Karpas-422 (cell line): ENCODE measurements at regions not wholly inside any gene's neighbourhood (a gene's known extent, or its start where the extent isn't known, plus 50 kb on each side); places are given as distances from the start of the nearest gene placed in this dataset. TPM values are rescaled to one million over a fixed set of nuclear protein-coding genes. Genes with fewer than 3 reads are reported as not detected.

Experiments used
- DNase-seq: peaks from one replicate; pipeline ENCODE4 v3.0.0-alpha.2; 2015
- H2AFZ ChIP-seq: fragments of 200-600 bp; sonication (generic); 2 replicates; pipeline ENCODE4 v1.6.1; 2014; ENCODE audit warnings: antibody characterized with exemption, low read length, mixed read lengths
- H3K27ac ChIP-seq: fragments of 200-600 bp; sonication (generic); 2 replicates; pipeline ENCODE4 v1.5.1; 2014; ENCODE audit warnings: mild to moderate bottlenecking, low read length, moderate library complexity
- H3K27me3 ChIP-seq: fragments of 200-600 bp; sonication (generic); 2 replicates; pipeline ENCODE4 v1.6.1; 2014; ENCODE audit warnings: low read length, mixed read lengths
- H3K36me3 ChIP-seq: fragments of 200-600 bp; sonication (generic); 2 replicates; pipeline ENCODE4 v1.6.1; 2014; ENCODE audit warnings: low read length, mixed read lengths; ENCODE audit not compliant: insufficient read depth
- H3K4me1 ChIP-seq: fragments of 200-600 bp; sonication (generic); 2 replicates; pipeline ENCODE4 v1.6.1; 2014; ENCODE audit warnings: mild to moderate bottlenecking, low read length, mixed read lengths
- H3K4me2 ChIP-seq: fragments of 200-600 bp; sonication (generic); 2 replicates; pipeline ENCODE4 v1.6.1; 2014; ENCODE audit warnings: low read length, low read depth, mild to moderate bottlenecking; ENCODE audit not compliant: poor library complexity, severe bottlenecking
- H3K4me3 ChIP-seq: fragments of 200-600 bp; sonication (generic); 2 replicates; pipeline ENCODE4 v1.5.1; 2014; ENCODE audit warnings: mild to moderate bottlenecking, antibody characterized with exemption, low read length, mixed read lengths
- H3K79me2 ChIP-seq: fragments of 200-600 bp; sonication (generic); 2 replicates; pipeline ENCODE4 v1.6.1; 2014; ENCODE audit warnings: mild to moderate bottlenecking, low read length, mixed read lengths
- H3K9ac ChIP-seq: fragments of 200-600 bp; sonication (generic); 2 replicates; pipeline ENCODE4 v1.6.0; 2014; ENCODE audit warnings: low read length
- H3K9me2 ChIP-seq: fragments of 200-600 bp; sonication (generic), shearing (Covaris generic); replicated peaks from 2 replicates; pipeline ENCODE4 v1.6.0; 2014; ENCODE audit warnings: mild to moderate bottlenecking, low read length, moderate library complexity; ENCODE audit not compliant: insufficient read depth
- H3K9me3 ChIP-seq: fragments of 300-700, 200-600 bp; sonication (generic); 2 replicates; pipeline ENCODE4 v1.6.1; 2014; ENCODE audit warnings: low read length, mixed read lengths
- H4K20me1 ChIP-seq: fragments of 200-600 bp; sonication (generic); 2 replicates; pipeline ENCODE4 v1.6.1; 2014; ENCODE audit warnings: mild to moderate bottlenecking, antibody characterized with exemption, low read length, low read depth; ENCODE audit not compliant: insufficient read depth
- small RNA-seq: library from RNA; depleted of rRNA; stranded (forward); fragments of <200 nt; gene quantifications from one replicate; pipeline ENCODE3, GENCODE V24; 2014

GRCh38 chr12:88432531-88433490, 147.5 kb downstream of the KITLG start:
- Histone ChIP-seq H3K4me3 (no peak overlapping the region), H3K27ac (no peak overlapping the region), H3K9me2 (no peaks in the 10 kb centered on the region), H3K4me1 (no peaks in the 10 kb centered on the region), H3K79me2 (no peaks in the 10 kb centered on the region), H2AFZ (no peak overlapping the region), H3K4me2 (no peak overlapping the region), H3K36me3 (no peaks in the 10 kb centered on the region), H3K27me3 (no peaks in the 10 kb centered on the region), H3K9me3 (no peaks in the 10 kb centered on the region), H4K20me1 (no peaks in the 10 kb centered on the region), H3K9ac (no peak overlapping the region)
- no peak for DNase-seq

- Histone ChIP-seq H3K4me2 (no peak overlapping the region), H3K9ac (no peak overlapping the region), H3K79me2 (no peaks in the 10 kb centered on the region), H3K9me2 (no peaks in the 10 kb centered on the region), H4K20me1 (no peaks in the 10 kb centered on the region), H3K4me1 (no peaks in the 10 kb centered on the region), H3K4me3 (no peak overlapping the region), H2AFZ (no peak overlapping the region), H3K27ac (no peak overlapping the region), H3K36me3 (no peaks in the 10 kb centered on the region), H3K27me3 (no peaks in the 10 kb centered on the region), H3K9me3 (no peaks in the 10 kb centered on the region)
- DNase-seq = no peak
Observed at GRCh38 chr12:88433997-88434703, 146.1 kb downstream of the KITLG start.

- H3K9me3 ChIP-seq = no peaks in the 10 kb centered on the region
- H3K27ac ChIP-seq = no peak overlapping the region
- H3K36me3 ChIP-seq = no peaks in the 10 kb centered on the region
- H2AFZ ChIP-seq = no peak overlapping the region
- no peaks in the 10 kb centered on the region for H4K20me1 ChIP-seq
- no peak for DNase-seq
- H3K9ac ChIP-seq = no peak overlapping the region
- H3K27me3 ChIP-seq = no peaks in the 10 kb centered on the region
- H3K9me2 ChIP-seq = no peaks in the 10 kb centered on the region
- no peak overlapping the region for H3K4me2 ChIP-seq
- H3K4me3 ChIP-seq = no peak overlapping the region
- H3K4me1 ChIP-seq = no peaks in the 10 kb centered on the region
- H3K79me2 ChIP-seq = no peaks in the 10 kb centered on the region
Observed at GRCh38 chr12:88435334-88436076, 144.8 kb downstream of the KITLG start.

- H4K20me1 ChIP-seq = no peaks in the 10 kb centered on the region
- H3K79me2 ChIP-seq = no peaks in the 10 kb centered on the region
- H3K27me3 ChIP-seq = no peaks in the 10 kb centered on the region
- no peak overlapping the region for H3K27ac ChIP-seq
- H2AFZ ChIP-seq = no peak overlapping the region
- no peak overlapping the region for H3K4me3 ChIP-seq
- H3K4me2 ChIP-seq = no peak overlapping the region
- no peaks in the 10 kb centered on the region for H3K9me3 ChIP-seq
- H3K4me1 ChIP-seq = no peaks in the 10 kb centered on the region
- DNase-seq = no peak
- no peak overlapping the region for H3K9ac ChIP-seq
- H3K9me2 ChIP-seq = no peaks in the 10 kb centered on the region
- H3K36me3 ChIP-seq = no peaks in the 10 kb centered on the region
Observed at GRCh38 chr12:88437226-88437625, 143.0 kb downstream of the KITLG start.

Small RNAs in the stretch of these regions (small RNA-seq; reads per million reads assigned to genes)
- not detected for gene RF00019
